ENCODE measurements at regions not wholly inside any gene's neighbourhood (a gene's known extent, or its start where the extent isn't known, plus 50 kb on each side); places are given as distances from the start of the nearest gene placed in this dataset.

GRCh38 chr7:123260428-123260960 lies 60.7 kb upstream of the SLC13A1 start:
- H3K36me3 ChIP-seq (ENCODE audit: insufficient read depth, low read length) = no peaks in the 10 kb centered on the region
- no peaks in the 10 kb centered on the region for H3K4me1 ChIP-seq (ENCODE audit: insufficient read depth, low read length)

GRCh38 chr7:123259759-123260158 lies 60.0 kb upstream of the SLC13A1 start:
- no peaks in the 10 kb centered on the region for H3K4me1 ChIP-seq (ENCODE audit: insufficient read depth, low read length)
- no peaks in the 10 kb centered on the region for H3K36me3 ChIP-seq (ENCODE audit: insufficient read depth, low read length)
- H3K9ac ChIP-seq (ENCODE audit: low read depth, low read length) = no peak overlapping the region
- H3K9me3 ChIP-seq (ENCODE audit: control insufficient read depth, insufficient read depth, low read length) = no peaks in the 10 kb centered on the region

More at GRCh38 chr7:123260428-123260960, 60.7 kb upstream of the SLC13A1 start:
- H3K9ac ChIP-seq (ENCODE audit: low read depth, low read length) = no peak overlapping the region
- no peaks in the 10 kb centered on the region for H3K9me3 ChIP-seq (ENCODE audit: control insufficient read depth, insufficient read depth, low read length)

Data from ES-I3 (cell line).